Limb (tissue), 2 donors: ENCODE measurements at regions not wholly inside any gene's neighbourhood (a gene's known extent, or its start where the extent isn't known, plus 50 kb on each side); places are given as distances from the start of the nearest gene placed in this dataset.
A peak's percentile ranks its signal among the peaks of the same experiment; 100 is the strongest.
"Not testable (repeated sequence)": the region's sequence is repeated elsewhere in the genome, so short reads cannot be mapped to it uniquely, and the experiment has no call there.

Experiments
- DNase-seq, 2 donors: peaks; one replicate each; pipeline ENCODE4 v3.0.0-alpha.2; 2016; ENCODE audit errors: extremely low spot score in 2 of 2

DNA sequence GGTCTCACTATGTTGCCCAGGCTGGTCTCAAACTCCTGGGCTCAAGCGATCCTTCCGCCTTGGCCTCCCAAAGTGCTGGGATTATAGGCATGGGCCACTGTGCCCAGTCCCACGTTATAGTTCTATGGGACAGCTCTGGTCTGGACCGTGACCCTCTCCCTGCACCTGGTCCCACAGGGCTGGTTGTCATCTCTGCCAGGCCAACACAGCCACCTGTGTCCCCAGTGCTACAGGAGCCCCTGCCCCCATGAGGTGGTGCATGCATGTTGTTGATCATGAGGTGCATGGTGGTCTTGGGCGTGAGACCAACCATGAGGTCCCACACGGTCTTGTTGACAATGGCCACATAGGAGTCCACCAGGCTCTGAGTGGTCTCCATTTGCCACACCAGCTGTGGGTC lies 51.0 kb upstream of the UBE2Q2 start:
- DNase-seq, result not testable (repeated sequence)

DNA sequence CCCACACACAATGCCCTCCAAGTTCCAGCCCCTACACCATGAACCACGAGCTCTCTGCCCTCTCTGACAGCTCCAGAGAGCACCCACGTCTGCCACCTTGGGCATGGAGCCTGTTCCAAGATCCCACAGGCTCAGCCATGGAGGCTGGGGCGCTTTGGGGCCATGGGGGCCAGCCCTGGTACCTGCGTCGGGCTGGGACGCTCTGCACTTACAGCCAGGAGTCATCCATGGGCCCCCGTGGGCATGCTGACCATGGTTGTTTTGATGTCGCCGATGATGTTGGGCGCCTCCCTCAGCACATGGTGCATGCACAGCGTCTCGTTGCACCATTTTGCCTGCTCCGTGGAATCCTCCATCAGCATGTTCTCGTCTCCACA lies 51.9 kb upstream of the UBE2Q2 start:
- DNase-seq, result no peak

DNA sequence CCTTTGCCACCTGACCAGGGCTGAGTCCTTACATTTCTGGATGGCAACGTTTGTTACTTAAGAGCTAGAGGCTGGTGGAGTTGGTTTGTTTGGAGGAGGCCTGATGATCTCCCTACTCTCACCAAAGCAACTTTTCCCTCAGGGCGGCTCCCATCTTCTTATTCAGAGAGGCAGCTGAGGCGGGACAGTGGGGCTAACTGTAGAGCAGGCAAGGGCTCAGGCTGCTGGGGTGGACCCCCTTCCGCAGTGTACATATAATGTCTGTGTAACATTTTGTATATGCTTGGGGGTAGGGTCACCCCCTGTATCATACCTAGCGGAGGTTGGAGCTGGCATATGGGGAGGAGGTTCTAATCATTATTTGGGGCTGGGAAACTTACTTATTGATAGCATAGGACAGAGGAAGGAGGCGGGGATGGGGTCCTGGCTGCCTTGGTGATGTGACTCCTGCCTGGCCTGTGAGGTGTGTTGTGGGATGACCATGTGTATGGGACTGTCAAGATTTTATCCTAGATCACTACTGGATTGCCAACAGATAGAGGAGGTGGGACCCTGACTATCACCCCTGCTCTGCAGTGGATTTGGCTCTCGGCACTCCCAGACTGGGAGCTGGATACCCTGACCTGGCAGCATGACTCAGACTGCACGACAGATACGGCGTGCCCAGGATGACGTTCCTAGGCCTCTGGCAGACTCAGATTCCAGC lies 52.5 kb upstream of the UBE2Q2 start:
- no peak for DNase-seq

DNA sequence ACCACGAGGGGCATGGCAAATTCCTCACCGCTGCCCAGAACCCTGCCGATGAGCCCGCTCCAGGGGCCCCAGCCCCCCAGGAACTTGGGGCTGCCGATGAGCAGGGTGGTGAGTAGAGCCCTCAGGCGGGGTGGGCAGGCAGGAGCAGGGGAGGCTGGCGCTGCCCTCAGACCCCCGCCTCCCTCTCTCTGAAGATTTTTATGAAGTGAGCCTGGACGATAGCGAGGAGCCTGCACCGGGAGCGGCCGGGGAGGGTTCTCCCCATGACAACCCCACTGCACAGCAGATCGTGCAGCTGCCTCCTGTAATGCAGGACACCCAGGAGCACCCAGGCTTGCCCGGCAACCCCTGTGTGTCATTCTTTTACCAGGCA lies 56.7 kb upstream of the UBE2Q2 start:
- no peak for DNase-seq

DNA sequence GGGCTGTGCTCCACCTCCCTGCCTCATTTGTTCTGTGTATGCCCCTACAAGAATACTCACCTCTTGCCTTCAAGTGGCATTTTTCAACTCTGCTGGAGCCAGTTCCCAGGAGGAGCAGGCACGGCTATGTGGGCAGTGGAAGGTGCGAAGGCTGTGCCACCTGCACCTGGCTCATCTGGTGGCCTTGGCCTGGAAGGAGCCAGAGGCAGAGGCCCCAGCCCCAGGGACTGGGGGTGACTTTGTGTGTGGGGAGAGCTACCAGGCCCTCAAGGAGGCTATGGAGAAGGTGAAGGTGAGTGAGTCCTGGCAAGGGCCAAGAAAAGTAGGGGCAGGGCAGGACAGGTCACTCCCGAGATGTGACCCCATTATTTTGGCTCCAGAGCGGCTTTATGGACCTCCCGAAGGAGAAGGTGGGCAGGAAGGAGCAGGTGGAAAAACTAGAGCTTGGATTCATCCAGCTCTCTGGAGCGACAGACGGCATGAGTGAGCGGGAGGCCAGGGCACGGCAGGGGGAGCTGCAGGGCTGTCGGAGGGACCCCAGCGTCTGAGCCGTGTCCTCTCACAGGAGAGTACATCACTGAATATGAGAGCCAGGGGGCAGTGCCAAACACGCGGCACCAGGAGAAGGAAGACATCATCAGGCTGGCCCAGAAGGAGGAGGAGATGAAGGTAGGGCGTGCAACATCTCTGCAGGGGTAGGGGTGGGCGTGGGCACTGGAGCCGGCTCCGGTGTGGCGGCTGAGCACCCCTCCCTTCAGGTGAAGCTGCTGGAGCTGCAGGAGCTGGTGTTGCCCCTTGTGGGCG lies 57.3 kb upstream of the UBE2Q2 start:
- DNase-seq, result peak in 1 of 2 donors; percentile 59

GRCh38 chr15:75784511-75785480 lies 58.5 kb upstream of the UBE2Q2 start:
- DNase-seq, result not testable (repeated sequence)

DNA sequence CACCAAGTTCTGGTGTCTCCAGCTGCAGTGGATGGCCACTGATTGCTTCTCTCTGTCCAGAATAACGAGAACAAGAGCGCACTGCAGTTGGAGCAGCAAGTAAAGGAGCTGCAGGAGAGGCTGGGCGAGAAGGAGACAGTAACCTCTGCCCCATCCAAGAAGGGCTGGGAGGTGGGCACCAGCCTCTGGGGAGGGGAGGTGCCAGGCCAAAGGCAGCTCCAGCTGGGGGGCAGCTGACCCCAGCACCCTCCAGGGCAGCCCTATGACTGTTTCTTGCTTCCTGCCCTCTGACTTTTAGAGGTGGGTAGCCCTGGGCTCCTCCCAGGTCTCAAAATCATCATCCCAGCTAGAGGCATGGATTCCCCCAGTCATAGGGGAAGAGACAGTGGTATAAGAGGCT lies 59.7 kb upstream of the UBE2Q2 start:
- DNase-seq, result not testable (repeated sequence)

DNA sequence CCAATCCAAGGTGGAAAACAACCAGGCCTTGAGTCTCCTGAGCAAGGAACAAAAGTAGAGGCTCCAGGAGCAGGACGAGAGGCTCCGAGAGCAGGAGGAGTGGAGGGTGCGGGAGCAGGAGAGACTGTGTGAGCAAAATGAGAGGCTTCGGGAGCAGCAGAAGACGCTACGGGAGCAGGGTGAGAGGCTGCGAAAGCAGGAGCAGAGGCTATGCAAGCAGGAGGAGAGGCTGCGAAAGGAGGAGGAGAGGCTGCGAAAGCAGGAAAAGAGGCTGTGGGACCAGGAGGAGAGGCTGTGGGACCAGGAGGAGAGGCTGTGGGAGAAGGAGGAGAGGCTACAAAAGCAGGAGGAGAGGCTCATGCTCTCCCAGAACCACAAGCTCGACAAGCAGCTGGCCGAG lies 60.3 kb upstream of the UBE2Q2 start:
- DNase-seq, result no peak

- not testable (repeated sequence) for DNase-seq
These were observed 62.3 kb upstream of the UBE2Q2 start for GRCh38 chr15:75780995-75781394.

DNA sequence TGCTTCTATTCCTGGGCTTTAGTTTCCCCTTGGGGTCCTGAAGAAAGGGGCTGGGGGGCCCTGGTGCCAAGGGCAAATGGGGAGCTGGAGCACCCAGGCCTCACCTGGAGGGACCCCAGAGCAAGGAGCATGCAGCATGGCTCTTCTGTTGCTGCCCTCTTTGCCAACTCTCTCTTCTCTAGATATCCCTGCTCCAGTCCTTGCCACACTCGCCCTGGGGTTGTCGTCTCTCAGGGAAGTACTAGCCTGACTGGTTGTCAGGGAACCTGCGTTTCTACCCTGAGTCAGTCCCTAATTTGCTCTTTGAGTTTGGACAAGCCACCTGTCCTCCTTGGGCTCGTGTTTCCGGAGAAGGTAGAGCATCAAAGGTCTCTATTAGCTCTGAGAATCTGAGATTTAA lies 63.7 kb upstream of the UBE2Q2 start:
- no peak for DNase-seq

- not testable (repeated sequence) for DNase-seq
These were observed 64.4 kb upstream of the CSPG4 start for GRCh38 chr15:75776871-75777610.

GRCh38 chr15:75776065-75776423 lies 63.4 kb upstream of the CSPG4 start:
- DNase-seq, result no peak

- DNase-seq, result no peak
These were observed 62.8 kb upstream of the CSPG4 start for GRCh38 chr15:75775296-75776064.

DNA sequence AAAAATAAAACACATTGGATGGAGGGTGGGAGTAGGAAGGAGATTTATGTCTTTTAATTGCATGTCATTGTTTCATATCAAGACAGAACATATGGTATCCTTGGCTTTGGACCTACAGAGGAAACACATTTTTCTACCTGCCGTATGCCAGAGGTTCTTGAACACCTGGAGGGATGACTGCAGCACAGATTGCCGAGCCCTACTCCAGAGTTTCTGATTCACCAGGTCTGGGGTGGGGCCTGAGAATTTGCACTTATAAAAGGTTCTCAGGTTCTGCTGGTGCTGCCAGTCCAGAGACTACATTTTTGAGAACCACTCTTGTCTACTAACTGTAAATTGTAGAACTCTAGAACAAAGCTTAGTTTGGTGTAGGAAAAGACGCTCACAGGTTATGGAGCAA lies 61.3 kb upstream of the CSPG4 start:
- DNase-seq, result not testable (repeated sequence)

DNA sequence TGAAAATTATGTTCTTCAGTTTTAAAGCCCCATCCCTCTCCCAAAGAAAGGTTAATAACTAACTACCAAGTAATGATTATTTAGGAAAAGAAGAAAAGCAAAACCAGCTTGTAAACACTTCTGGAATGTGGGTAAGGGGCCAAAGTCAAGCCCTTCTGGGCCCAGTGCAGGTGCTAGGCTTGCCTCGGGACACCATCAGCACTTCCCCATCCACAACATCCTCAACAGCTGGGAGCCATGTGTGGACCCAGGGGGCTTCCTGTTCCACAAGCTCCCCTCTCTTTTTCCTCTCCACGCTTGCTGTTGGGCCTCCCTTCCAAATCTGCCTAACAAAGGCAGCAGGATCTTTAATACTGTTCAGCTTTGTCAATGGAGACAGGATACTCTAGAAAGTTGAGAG lies 58.4 kb upstream of the CSPG4 start:
- DNase-seq, result not testable (repeated sequence)

DNA sequence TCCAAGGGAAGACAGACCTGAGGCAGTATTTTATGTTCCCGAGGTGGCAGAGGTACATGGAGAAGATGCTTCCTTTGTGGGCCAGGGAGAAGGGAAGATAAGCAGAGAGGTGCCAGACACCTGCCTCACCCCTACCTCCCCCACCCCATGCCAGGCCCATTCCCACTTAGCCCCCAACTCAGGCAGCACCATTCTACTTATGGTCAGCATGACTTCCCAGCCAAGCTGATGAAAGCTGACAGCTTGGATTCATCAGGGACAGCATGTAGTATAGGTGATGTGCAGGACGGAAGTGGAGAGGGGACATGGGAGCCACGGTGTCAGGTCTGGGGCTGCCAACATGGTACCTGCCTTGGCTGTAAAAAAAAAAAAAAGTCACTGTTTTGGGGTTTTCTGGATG lies 57.5 kb upstream of the CSPG4 start:
- DNase-seq, result no peak

- not testable (repeated sequence) for DNase-seq
These were observed 55.9 kb upstream of the CSPG4 start for GRCh38 chr15:75768526-75768925.

DNA sequence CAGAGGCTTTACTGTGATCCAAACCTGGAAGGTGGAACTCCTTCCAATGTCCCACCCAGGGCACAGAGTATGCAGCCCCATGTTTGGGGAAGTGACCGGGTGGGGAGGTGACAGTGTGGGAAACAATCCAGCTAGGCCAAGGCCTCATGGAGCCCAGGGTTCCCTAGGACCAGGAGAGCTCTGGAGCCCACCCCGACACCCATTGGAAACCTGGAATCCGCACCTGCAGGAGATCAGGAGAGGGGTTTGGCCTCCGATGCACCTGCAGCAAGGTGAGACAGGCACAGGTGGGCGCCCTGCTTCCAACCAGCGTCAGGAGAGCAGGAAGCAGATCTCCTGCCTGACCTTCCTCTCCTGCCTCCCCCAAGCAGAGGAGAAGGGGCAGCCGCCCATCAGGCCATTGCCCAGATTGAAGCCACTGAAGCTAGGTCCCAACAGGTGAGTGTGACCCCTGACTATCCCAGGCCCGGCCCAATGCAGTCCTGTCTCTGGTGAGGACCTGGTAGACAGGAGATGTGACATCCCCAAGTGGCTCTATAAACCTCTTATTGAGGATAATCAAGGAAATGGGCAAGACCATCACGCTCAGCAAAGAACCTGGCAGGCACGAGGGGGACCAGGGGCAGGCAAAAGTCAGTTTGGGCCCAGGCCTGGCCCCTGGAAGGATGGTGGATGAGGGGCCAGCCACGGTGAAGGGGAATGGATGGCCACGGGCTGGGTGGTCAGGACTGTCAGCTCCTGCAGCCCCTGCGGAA lies 53.1 kb upstream of the CSPG4 start:
- not testable (repeated sequence) for DNase-seq

GRCh38 chr15:75764845-75765550 lies 52.4 kb upstream of the CSPG4 start:
- not testable (repeated sequence) for DNase-seq
